ENCODE measurements at regions not wholly inside any gene's neighbourhood (a gene's known extent, or its start where the extent isn't known, plus 50 kb on each side); places are given as distances from the start of the nearest gene placed in this dataset.

GRCh38 chr2:2837746-2838547, 506.9 kb upstream of the MYT1L start:
- TF ChIP-seq ZNF274 (IDR thresholded peaks at IDR 0.05; ENCODE audit: insufficient read depth, insufficient read length) = no peak
- no peak for TF ChIP-seq POLR2A (IDR thresholded peaks at IDR 0.05; ENCODE audit: low read depth, low read length)
- TF ChIP-seq, protein P1, sequence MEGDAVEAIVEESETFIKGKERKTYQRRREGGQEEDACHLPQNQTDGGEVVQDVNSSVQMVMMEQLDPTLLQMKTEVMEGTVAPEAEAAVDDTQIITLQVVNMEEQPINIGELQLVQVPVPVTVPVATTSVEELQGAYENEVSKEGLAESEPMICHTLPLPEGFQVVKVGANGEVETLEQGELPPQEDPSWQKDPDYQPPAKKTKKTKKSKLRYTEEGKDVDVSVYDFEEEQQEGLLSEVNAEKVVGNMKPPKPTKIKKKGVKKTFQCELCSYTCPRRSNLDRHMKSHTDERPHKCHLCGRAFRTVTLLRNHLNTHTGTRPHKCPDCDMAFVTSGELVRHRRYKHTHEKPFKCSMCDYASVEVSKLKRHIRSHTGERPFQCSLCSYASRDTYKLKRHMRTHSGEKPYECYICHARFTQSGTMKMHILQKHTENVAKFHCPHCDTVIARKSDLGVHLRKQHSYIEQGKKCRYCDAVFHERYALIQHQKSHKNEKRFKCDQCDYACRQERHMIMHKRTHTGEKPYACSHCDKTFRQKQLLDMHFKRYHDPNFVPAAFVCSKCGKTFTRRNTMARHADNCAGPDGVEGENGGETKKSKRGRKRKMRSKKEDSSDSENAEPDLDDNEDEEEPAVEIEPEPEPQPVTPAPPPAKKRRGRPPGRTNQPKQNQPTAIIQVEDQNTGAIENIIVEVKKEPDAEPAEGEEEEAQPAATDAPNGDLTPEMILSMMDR (IDR thresholded peaks at IDR 0.05 in 2 of 3, conservative IDR thresholded peaks at IDR 0.05 in 1 of 3; ENCODE audit: control insufficient read depth in 2 of 3, extremely low read depth in 1 of 3, insufficient read depth in 1 of 3, low read depth in 3 of 3, low read length in 3 of 3) = no peak
- TF ChIP-seq HDAC2 (IDR thresholded peaks at IDR 0.05) = no peak
- no peak for TF ChIP-seq EZH2 (IDR thresholded peaks at IDR 0.05; ENCODE audit: borderline replicate concordance, control insufficient read depth, low read depth, low read length)
- TF ChIP-seq, protein P2, sequence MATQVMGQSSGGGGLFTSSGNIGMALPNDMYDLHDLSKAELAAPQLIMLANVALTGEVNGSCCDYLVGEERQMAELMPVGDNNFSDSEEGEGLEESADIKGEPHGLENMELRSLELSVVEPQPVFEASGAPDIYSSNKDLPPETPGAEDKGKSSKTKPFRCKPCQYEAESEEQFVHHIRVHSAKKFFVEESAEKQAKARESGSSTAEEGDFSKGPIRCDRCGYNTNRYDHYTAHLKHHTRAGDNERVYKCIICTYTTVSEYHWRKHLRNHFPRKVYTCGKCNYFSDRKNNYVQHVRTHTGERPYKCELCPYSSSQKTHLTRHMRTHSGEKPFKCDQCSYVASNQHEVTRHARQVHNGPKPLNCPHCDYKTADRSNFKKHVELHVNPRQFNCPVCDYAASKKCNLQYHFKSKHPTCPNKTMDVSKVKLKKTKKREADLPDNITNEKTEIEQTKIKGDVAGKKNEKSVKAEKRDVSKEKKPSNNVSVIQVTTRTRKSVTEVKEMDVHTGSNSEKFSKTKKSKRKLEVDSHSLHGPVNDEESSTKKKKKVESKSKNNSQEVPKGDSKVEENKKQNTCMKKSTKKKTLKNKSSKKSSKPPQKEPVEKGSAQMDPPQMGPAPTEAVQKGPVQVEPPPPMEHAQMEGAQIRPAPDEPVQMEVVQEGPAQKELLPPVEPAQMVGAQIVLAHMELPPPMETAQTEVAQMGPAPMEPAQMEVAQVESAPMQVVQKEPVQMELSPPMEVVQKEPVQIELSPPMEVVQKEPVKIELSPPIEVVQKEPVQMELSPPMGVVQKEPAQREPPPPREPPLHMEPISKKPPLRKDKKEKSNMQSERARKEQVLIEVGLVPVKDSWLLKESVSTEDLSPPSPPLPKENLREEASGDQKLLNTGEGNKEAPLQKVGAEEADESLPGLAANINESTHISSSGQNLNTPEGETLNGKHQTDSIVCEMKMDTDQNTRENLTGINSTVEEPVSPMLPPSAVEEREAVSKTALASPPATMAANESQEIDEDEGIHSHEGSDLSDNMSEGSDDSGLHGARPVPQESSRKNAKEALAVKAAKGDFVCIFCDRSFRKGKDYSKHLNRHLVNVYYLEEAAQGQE (IDR thresholded peaks at IDR 0.05; ENCODE audit: low read depth, low read length) = no peak

All from GM12878 (cell line).